ENCODE measurements at regions not wholly inside any gene's neighbourhood (a gene's known extent, or its start where the extent isn't known, plus 50 kb on each side); places are given as distances from the start of the nearest gene placed in this dataset.

- no peak for TF ChIP-seq CTCF (IDR thresholded peaks at IDR 0.05)
- TF ChIP-seq POLR2A (IDR thresholded peaks at IDR 0.05): no peak
Observed at GRCh38 chr7:113968713-113969112, 49.9 kb upstream of the PPP1R3A start.
